HCT116 (cell line): ENCODE measurements at regions not wholly inside any gene's neighbourhood (a gene's known extent, or its start where the extent isn't known, plus 50 kb on each side); places are given as distances from the start of the nearest gene placed in this dataset.

Experiments used
- ATAC-seq: fragments of 200-7000 bp; cut with Tn5 transposase; 2 replicates; pipeline ENCODE4 v1.9.1; 2020; ENCODE audit warnings: mild to moderate bottlenecking, moderate library complexity
- BruUV-seq: library from RNA; stranded (reverse); fragments of 400-500 nt; replicated peaks from 2 replicates; lab custom pipeline; 2021; lab: Mats Ljungman, UMichigan
- CTCF ChIA-PET: fragments of 300-600 bp; sonication (Branson Sonifier 250); formaldehyde crosslinking; loops from one replicate; lab custom pipeline; 2021; ENCODE audit warnings: antibody characterized with exemption; lab: Charles Lee
- POLR2A ChIA-PET: fragments of 300-600, 350-600 bp; sonication (Branson Sonifier 250); formaldehyde crosslinking; loops from one replicate; lab custom pipeline; 2021; ENCODE audit warnings: antibody characterized with exemption; lab: Charles Lee
- RAD21 ChIA-PET, 2 experiments: fragments of 300-600 bp; sonication (Branson Sonifier 250); formaldehyde crosslinking; loops; one replicate each; lab custom pipeline; 2023; ENCODE audit warnings: low total read pairs in 2 of 2; ENCODE audit not compliant: uncharacterized antibody in 2 of 2, unreplicated experiment in 2 of 2, low non-redundant PET in 1 of 2; lab: Charles Lee
- DNase-seq: peaks from one replicate; pipeline ENCODE4 v3.0.0-alpha.2; 2010; ENCODE audit warnings: low read depth, low spot score
- H2AFZ ChIP-seq: fragments of 200-600 bp; shearing (Covaris generic), sonication (generic); 2 replicates; pipeline ENCODE4 v1.6.1; 2017; ENCODE audit warnings: low read depth, mixed run types, mixed read lengths, antibody characterized with exemption, low read length; ENCODE audit not compliant: poor library complexity, severe bottlenecking
- H3K27ac ChIP-seq: 2 replicates; pipeline ENCODE4 v1.5.1; 2012; ENCODE audit warnings: low read depth, low read length
- H3K27me3 ChIP-seq: fragments of 200-600 bp; sonication (generic); 2 replicates; pipeline ENCODE4 v1.6.1; 2016; ENCODE audit warnings: mixed run types, low read length, mixed read lengths; ENCODE audit not compliant: insufficient read depth
- H3K36me3 ChIP-seq, 2 experiments: fragments of 200-500 bp in 1 of 2; fragments of 200-600 bp in 1 of 2; sonication (Bioruptor generic) in 1 of 2; sonication (generic) in 1 of 2; 2 replicates each; pipeline versions ENCODE4 v1.5.1 to v1.6.1; 2014 to 2016; ENCODE audit warnings: low read length in 2 of 2, inconsistent platforms in 1 of 2, mixed read lengths in 1 of 2, mixed run types in 1 of 2; ENCODE audit not compliant: insufficient read depth in 2 of 2, control insufficient read depth in 1 of 2
- H3K4me1 ChIP-seq, 2 experiments: fragments of 200-600 bp in 1 of 2; sonication (generic) in 1 of 2; 2 replicates each; pipeline versions ENCODE4 v1.5.1 to v1.6.1; 2012 to 2017; ENCODE audit warnings: low read length in 2 of 2, inconsistent platforms in 1 of 2, mild to moderate bottlenecking in 1 of 2, mixed read lengths in 1 of 2, mixed run types in 1 of 2, moderate library complexity in 1 of 2; ENCODE audit not compliant: insufficient read depth in 2 of 2, control insufficient read depth in 1 of 2
- H3K4me2 ChIP-seq: fragments of 200-600 bp; sonication (generic); 2 replicates; pipeline ENCODE4 v1.6.1; 2017; ENCODE audit warnings: mixed run types, low read length, mixed read lengths
- H3K4me3 ChIP-seq, 2 experiments: fragments of 200-600 bp in 1 of 2; sonication (generic) in 1 of 2; replicated peaks in 1 of 2; 2 replicates each; pipeline ENCODE4 v1.5.1; 2011 to 2016; ENCODE audit warnings: low read length in 2 of 2, control low read depth in 1 of 2, low read depth in 1 of 2, mild to moderate bottlenecking in 1 of 2, mixed read lengths in 1 of 2, mixed run types in 1 of 2
- H3K79me2 ChIP-seq: fragments of 200-600 bp; sonication (generic); 2 replicates; pipeline ENCODE4 v1.6.1; 2017; ENCODE audit warnings: mild to moderate bottlenecking, mixed run types, low read length, moderate library complexity, mixed read lengths; ENCODE audit not compliant: insufficient read depth
- H3K9ac ChIP-seq: fragments of 200-600 bp; sonication (generic); 2 replicates; pipeline ENCODE4 v1.6.1; 2016; ENCODE audit warnings: low read length, mixed read lengths
- H3K9me2 ChIP-seq: fragments of 200-600 bp; sonication (generic), shearing (Covaris generic); 2 replicates; pipeline ENCODE4 v1.6.1; 2017; ENCODE audit warnings: mixed run types, mild to moderate bottlenecking, moderate library complexity; ENCODE audit not compliant: insufficient read depth
- H3K9me3 ChIP-seq, 2 experiments: fragments of 200-500 bp in 1 of 2; fragments of 200-600 bp in 1 of 2; sonication (Bioruptor generic) in 1 of 2; sonication (generic) in 1 of 2; 2 replicates each; pipeline ENCODE4 v1.6.1; 2014 to 2017; ENCODE audit warnings: low read length in 2 of 2, mixed read lengths in 2 of 2, inconsistent platforms in 1 of 2, low read depth in 1 of 2, mild to moderate bottlenecking in 1 of 2, mixed run types in 1 of 2, moderate library complexity in 1 of 2; ENCODE audit not compliant: control insufficient read depth in 1 of 2, insufficient read depth in 1 of 2
- H4K20me1 ChIP-seq: fragments of 200-600 bp; sonication (generic), shearing (Covaris generic); 2 replicates; pipeline ENCODE4 v1.6.1; 2017; ENCODE audit warnings: mixed run types, mild to moderate bottlenecking, moderate library complexity; ENCODE audit not compliant: insufficient read depth
- ATF3 ChIP-seq: IDR thresholded peaks from 2 replicates; pipeline ENCODE4 v1.6.1; 2012
- CBX3 ChIP-seq: IDR thresholded peaks from 2 replicates; pipeline ENCODE4 v1.6.1; 2012; ENCODE audit warnings: low read depth
- CEBPB ChIP-seq: IDR thresholded peaks from 2 replicates; pipeline ENCODE4 v1.6.1; 2012; ENCODE audit warnings: low read depth
- ELF1 ChIP-seq: IDR thresholded peaks from 2 replicates; pipeline ENCODE4 v1.6.1; 2012; ENCODE audit warnings: low read depth, borderline replicate concordance
- EZH2 ChIP-seq: fragments of 200-600 bp; sonication (generic); IDR thresholded peaks from 2 replicates; pipeline ENCODE4 v1.6.1; 2017; ENCODE audit warnings: antibody characterized with exemption, mixed run types
- FOSL1 ChIP-seq: IDR thresholded peaks from 2 replicates; pipeline ENCODE4 v1.6.1; 2012; ENCODE audit warnings: low read depth
- JUND ChIP-seq: IDR thresholded peaks from 2 replicates; pipeline ENCODE4 v1.6.1; 2012
- POLR2A ChIP-seq: IDR thresholded peaks from 2 replicates; pipeline ENCODE4 v1.7.0; 2011; ENCODE audit warnings: borderline replicate concordance; ENCODE audit not compliant: insufficient read depth, insufficient read length; ENCODE audit errors: extremely low read depth
- POLR2AphosphoS5 ChIP-seq: IDR thresholded peaks from 2 replicates; pipeline ENCODE4 v1.6.1; 2011; ENCODE audit warnings: mild to moderate bottlenecking, low read depth, low read length, moderate library complexity
- REST ChIP-seq: IDR thresholded peaks from 2 replicates; pipeline ENCODE4 v1.6.1; 2012; ENCODE audit warnings: low read depth
- SP1 ChIP-seq: IDR thresholded peaks from 2 replicates; pipeline ENCODE4 v1.6.1; 2012; ENCODE audit warnings: low read depth
- SRF ChIP-seq: IDR thresholded peaks from 2 replicates; pipeline ENCODE4 v1.6.1; 2012; ENCODE audit warnings: low read depth
- TCF7L2 ChIP-seq: IDR thresholded peaks from 2 replicates; pipeline ENCODE4 v1.7.0; 2011; ENCODE audit warnings: borderline replicate concordance, inconsistent platforms; ENCODE audit not compliant: insufficient read depth, insufficient read length; ENCODE audit errors: extremely low read depth
- YY1 ChIP-seq: IDR thresholded peaks from 2 replicates; pipeline ENCODE4 v1.6.1; 2011; ENCODE audit warnings: low read length, low read depth, moderate library complexity, mild to moderate bottlenecking; ENCODE audit not compliant: insufficient replicate concordance; ENCODE audit errors: extremely low read depth
- ZBTB33 ChIP-seq: IDR thresholded peaks from 2 replicates; pipeline ENCODE4 v1.6.1; 2011; ENCODE audit warnings: mild to moderate bottlenecking, low read length, moderate library complexity; ENCODE audit not compliant: insufficient replicate concordance; ENCODE audit errors: extremely low read depth
- intact Hi-C: fragments of 100-400 bp; cut with micrococcal nuclease; formaldehyde crosslinking; loops from 2 replicates; pipeline ENCODE4 v1.10.0; 2022

GRCh38 chr3:72174040-72174439, 389.1 kb upstream of the PROK2 start (continued):
- TF ChIP-seq ELF1 (no peak), POLR2AphosphoS5 (no peak), ATF3 (no peak), TCF7L2 (no peak), YY1 (no peak), FOSL1 (no peak), POLR2A (no peak)

GRCh38 chr3:72171946-72172345, 387.0 kb upstream of the PROK2 start:
- CTCF ChIA-PET, result interaction anchor here (1.1 kb wide), 1 partner anchor 9 kb away, joined by 3 read pairs; no protein-coding TSS in a partner anchor
- no peaks in the 10 kb centered on the region for H4K20me1 ChIP-seq
- H2AFZ ChIP-seq, result no peak overlapping the region
- H3K27me3 ChIP-seq, result no peaks in the 10 kb centered on the region
- ATAC-seq (no peak), DNase-seq (no peak)
- no peaks in the 10 kb centered on the region for H3K9me2 ChIP-seq
- H3K4me2 ChIP-seq, result no peak overlapping the region
- no peaks in the 10 kb centered on the region for H3K9me3 ChIP-seq
- H3K4me3 ChIP-seq, result no peak overlapping the region
- RAD21 ChIA-PET, result no interaction called here
- H3K79me2 ChIP-seq, result no peaks in the 10 kb centered on the region
- intact Hi-C loops, result no loop called here
- BruUV-seq, result no TSS peak
- no peaks in the 10 kb centered on the region for H3K4me1 ChIP-seq
- no peak overlapping the region for H3K27ac ChIP-seq
- POLR2A ChIA-PET, result no interaction called here
- TF ChIP-seq POLR2A, result no peak
- TF ChIP-seq ZBTB33, result no peak
- TF ChIP-seq CBX3, result no peak
- TF ChIP-seq ATF3, result no peak
- no peak for TF ChIP-seq POLR2AphosphoS5
- no peak for TF ChIP-seq EZH2
- no peak for TF ChIP-seq SRF
- no peak for TF ChIP-seq TCF7L2
- TF ChIP-seq ELF1, result no peak
- TF ChIP-seq SP1, result no peak
- no peak for TF ChIP-seq REST
- no peak for TF ChIP-seq JUND
- no peak for TF ChIP-seq CEBPB
- no peaks in the 10 kb centered on the region for H3K36me3 ChIP-seq
- no peak overlapping the region for H3K9ac ChIP-seq
